IMR-90 (cell line): ENCODE measurements at regions not wholly inside any gene's neighbourhood (a gene's known extent, or its start where the extent isn't known, plus 50 kb on each side); places are given as distances from the start of the nearest gene placed in this dataset.
"Not testable (repeated sequence)": the region's sequence is repeated elsewhere in the genome, so short reads cannot be mapped to it uniquely, and the experiment has no call there.

ENCODE experiments used
- ATAC-seq: fragments of 200-7000 bp; cut with Tn5 transposase; 2 replicates; pipeline ENCODE4 v1.9.1; 2020; ENCODE audit warnings: low read depth, mild to moderate bottlenecking, moderate library complexity
- BruUV-seq: library from RNA; stranded (reverse); fragments of 400-500 nt; replicated peaks from 2 replicates; lab custom pipeline; 2021; lab: Mats Ljungman, UMichigan
- CTCF ChIA-PET: fragments of 300-600 bp; formaldehyde crosslinking; extraction: SDS; loops from one replicate; lab custom pipeline; 2021; ENCODE audit warnings: antibody characterized with exemption; lab: Yijun Ruan, JAX
- POLR2A ChIA-PET: fragments of 300-600 bp; sonication (Branson Sonifier 250); formaldehyde crosslinking; loops from one replicate; lab custom pipeline; 2022; ENCODE audit warnings: antibody characterized with exemption; ENCODE audit not compliant: unreplicated experiment; lab: Charles Lee
- DNase-seq: peaks from one replicate; pipeline ENCODE4 v3.0.0; 2013
- H2AFZ ChIP-seq: replicated peaks from 2 replicates; pipeline ENCODE3; 2013; ENCODE audit warnings: low read length, mild to moderate bottlenecking; ENCODE audit not compliant: poor library complexity
- H2AK5ac ChIP-seq: 2 replicates; pipeline ENCODE4 v1.6.1; 2013; ENCODE audit warnings: low read depth, low read length, inconsistent platforms
- H2AK9ac ChIP-seq: replicated peaks from 2 replicates; pipeline ENCODE3; 2013; ENCODE audit warnings: mild to moderate bottlenecking, low read depth, low read length, moderate library complexity; ENCODE audit not compliant: poor library complexity
- H2BK120ac ChIP-seq: 2 replicates; pipeline ENCODE4 v1.6.1; 2013; ENCODE audit warnings: low read depth, low read length, inconsistent platforms
- H2BK15ac ChIP-seq: 3 replicates; pipeline ENCODE4 v1.6.1; 2013; ENCODE audit warnings: low read depth, low read length, inconsistent platforms
- H2BK20ac ChIP-seq: 2 replicates; pipeline ENCODE4 v1.6.1; 2013; ENCODE audit warnings: low read depth, mild to moderate bottlenecking, inconsistent platforms, low read length, moderate library complexity
- H2BK5ac ChIP-seq: 2 replicates; pipeline ENCODE4 v1.6.1; 2013; ENCODE audit warnings: mild to moderate bottlenecking, low read depth, low read length, inconsistent platforms; ENCODE audit not compliant: poor library complexity, severe bottlenecking
- H3K14ac ChIP-seq: replicated peaks from 2 replicates; pipeline ENCODE4 v1.6.1; 2013; ENCODE audit warnings: low read depth, low read length, inconsistent platforms
- H3K18ac ChIP-seq: 2 replicates; pipeline ENCODE4 v1.6.1; 2013; ENCODE audit warnings: low read depth, low read length, control low read depth
- H3K23ac ChIP-seq: 2 replicates; pipeline ENCODE4 v1.6.1; 2013; ENCODE audit warnings: low read depth, low read length, inconsistent platforms
- H3K27ac ChIP-seq: 2 replicates; pipeline ENCODE4 v1.5.1; 2013; ENCODE audit warnings: mild to moderate bottlenecking, control low read depth, low read length; ENCODE audit not compliant: insufficient read depth
- H3K27me3 ChIP-seq: 2 replicates; pipeline ENCODE4 v1.6.1; 2013; ENCODE audit warnings: low read length; ENCODE audit not compliant: control insufficient read depth, insufficient read depth
- H3K36me3 ChIP-seq: 2 replicates; pipeline ENCODE4 v1.6.1; 2013; ENCODE audit warnings: low read length, mixed read lengths; ENCODE audit not compliant: control insufficient read depth, insufficient read depth
- H3K4ac ChIP-seq: 2 replicates; pipeline ENCODE4 v1.6.1; 2013; ENCODE audit warnings: low read depth, low read length, inconsistent platforms
- H3K4me1 ChIP-seq: 2 replicates; pipeline ENCODE4 v1.6.1; 2013; ENCODE audit warnings: low read length, mixed read lengths; ENCODE audit not compliant: control insufficient read depth, insufficient read depth
- H3K4me2 ChIP-seq: 2 replicates; pipeline ENCODE4 v1.6.1; 2013; ENCODE audit warnings: low read depth, mild to moderate bottlenecking, control low read depth, low read length, moderate library complexity
- H3K4me3 ChIP-seq: 2 replicates; pipeline ENCODE4 v1.5.1; 2013; ENCODE audit warnings: low read depth, mild to moderate bottlenecking, control low read depth, low read length, moderate library complexity; ENCODE audit not compliant: insufficient read depth
- H3K56ac ChIP-seq: 2 replicates; pipeline ENCODE4 v1.6.1; 2013; ENCODE audit warnings: low read length, inconsistent platforms; ENCODE audit not compliant: insufficient read depth; ENCODE audit errors: extremely low read depth
- H3K79me1 ChIP-seq, 2 experiments: 2 replicates each; pipeline ENCODE4 v1.6.1; 2013; ENCODE audit warnings: low read length in 2 of 2, inconsistent platforms in 1 of 2, low read depth in 1 of 2
- H3K9ac ChIP-seq: 2 replicates; pipeline ENCODE4 v1.6.1; 2013; ENCODE audit warnings: low read depth, low read length, control low read depth
- H3K9me1 ChIP-seq: 2 replicates; pipeline ENCODE4 v1.6.1; 2013; ENCODE audit warnings: low read length, inconsistent platforms; ENCODE audit not compliant: insufficient read depth
- H3K9me3 ChIP-seq: 2 replicates; pipeline ENCODE4 v1.6.1; 2013; ENCODE audit warnings: low read length; ENCODE audit not compliant: control insufficient read depth, insufficient read depth
- H4K20me1 ChIP-seq: 2 replicates; pipeline ENCODE4 v1.6.1; 2013; ENCODE audit warnings: low read length, inconsistent platforms; ENCODE audit not compliant: insufficient read depth
- H4K5ac ChIP-seq: 2 replicates; pipeline ENCODE4 v1.6.1; 2013; ENCODE audit warnings: mild to moderate bottlenecking, low read depth, low read length, control low read depth
- H4K8ac ChIP-seq, 2 experiments: 2 replicates each; pipeline ENCODE4 v1.6.1; 2013; ENCODE audit warnings: low read depth in 2 of 2, low read length in 2 of 2, control low read depth in 1 of 2, inconsistent platforms in 1 of 2
- H4K91ac ChIP-seq: 2 replicates; pipeline ENCODE4 v1.6.1; 2013; ENCODE audit warnings: low read depth, low read length, inconsistent platforms; ENCODE audit not compliant: insufficient read depth
- BHLHE40 ChIP-seq: fragments of 150-350 bp; IDR thresholded peaks from 2 replicates; pipeline ENCODE4 v1.6.1; 2016; ENCODE audit warnings: mild to moderate bottlenecking, low read depth, low read length
- MAFK ChIP-seq: IDR thresholded peaks from 2 replicates; pipeline ENCODE4 v1.6.1; 2012; ENCODE audit warnings: low read depth, low read length, improper control_type of control experiment
- POLR2A ChIP-seq: IDR thresholded peaks from 2 replicates; pipeline ENCODE4 v1.6.1; 2012; ENCODE audit warnings: mild to moderate bottlenecking, low read depth, low read length
- RFX5 ChIP-seq: IDR thresholded peaks from 2 replicates; pipeline ENCODE4 v1.8.0; 2012; ENCODE audit warnings: low read depth, mild to moderate bottlenecking, low read length, moderate library complexity
- WGBS, 2 experiments: methylation state at CpG; one replicate each; pipeline versions ENCODE4 v1.1.5 to v1.1.7; 2013; ENCODE audit warnings: missing lambda C conversion rate in 2 of 2; ENCODE audit not compliant: insufficient read length in 1 of 2; ENCODE audit errors: extremely low coverage in 2 of 2; 5-methylcytosine and 5-hydroxymethylcytosine counted together
- dilution Hi-C: fragments of 300-500 bp; cut with HindIII; formaldehyde crosslinking; loops from one replicate; pipeline ENCODE4 v1.14.3; 2018; ENCODE audit warnings: low sequenced_read_pairs; ENCODE audit not compliant: unreplicated experiment
- in situ Hi-C: fragments of 300-500 bp; cut with MboI; formaldehyde crosslinking; loops from 3 replicates; pipeline ENCODE4 v1.14.3; 2019; ENCODE audit warnings: low sequenced_read_pairs, inconsistent platforms, mixed read lengths
- intact Hi-C: fragments of 100-400 bp; cut with micrococcal nuclease; formaldehyde crosslinking; loops from 2 replicates; pipeline ENCODE4 v1.10.0; 2022

- in situ Hi-C loops, result no loop called here
- Histone ChIP-seq H3K14ac (no peak overlapping the region), H3K79me1 (no peaks in the 10 kb centered on the region), H3K4ac (no peak overlapping the region), H3K9ac (no peak overlapping the region), H3K23ac (no peak overlapping the region), H2AFZ (no peak overlapping the region), H2BK15ac (no peak overlapping the region), H4K8ac (no peak overlapping the region), H4K20me1 (no peaks in the 10 kb centered on the region), H3K27ac (no peak overlapping the region), H3K27me3 (no peaks in the 10 kb centered on the region), H4K5ac (no peak overlapping the region), H4K91ac (no peak overlapping the region), H3K4me2 (no peak overlapping the region), H3K56ac (no peak overlapping the region), H3K18ac (no peak overlapping the region), H3K9me1 (no peaks in the 10 kb centered on the region), H3K4me3 (no peak overlapping the region), H3K4me1 (no peaks in the 10 kb centered on the region), H2BK20ac (no peak overlapping the region), H3K9me3 (peaks cover 9% of the 10 kb centered on the region; the same call in 1 of the 2 replicates), H3K36me3 (no peaks in the 10 kb centered on the region), H2BK5ac (no peak overlapping the region), H2AK5ac (no peak overlapping the region), H2AK9ac (no peak overlapping the region), H2BK120ac (no peak overlapping the region)
- TF ChIP-seq BHLHE40 (no peak), POLR2A (no peak), MAFK (peak; percentile 81), RFX5 (no peak)
- ATAC-seq, result no peak
- intact Hi-C loops, result no loop called here
- CTCF ChIA-PET, result no interaction called here
- POLR2A ChIA-PET, result no interaction called here
- no TSS peak for BruUV-seq
- dilution Hi-C loops, result no loop called here
- DNase-seq, result no peak
Measured at GRCh38 chr5:99437986-99438385, 509.2 kb upstream of the CHD1 start.

- DNase-seq, dilution Hi-C loops, H3K14ac ChIP-seq, H2BK15ac ChIP-seq, H3K9me1 ChIP-seq, CTCF ChIA-PET, POLR2A ChIA-PET, H3K56ac ChIP-seq, H2AK5ac ChIP-seq, H3K9me3 ChIP-seq, H3K9ac ChIP-seq, BruUV-seq, in situ Hi-C loops, H2BK120ac ChIP-seq, H3K79me1 ChIP-seq, intact Hi-C loops, H4K5ac ChIP-seq, ATAC-seq, H2BK5ac ChIP-seq, H3K36me3 ChIP-seq, H3K18ac ChIP-seq, H3K4me3 ChIP-seq, H3K23ac ChIP-seq, H2AFZ ChIP-seq, H4K8ac ChIP-seq, H2AK9ac ChIP-seq, H4K91ac ChIP-seq, H3K27ac ChIP-seq, H2BK20ac ChIP-seq, H3K4ac ChIP-seq, H3K27me3 ChIP-seq, H3K4me1 ChIP-seq, H4K20me1 ChIP-seq, H3K4me2 ChIP-seq: not testable (repeated sequence)
- WGBS, 2 experiments, result no CpG with 5 or more reads among the region's 3 CpGs
Measured at GRCh38 chr5:99423396-99423795, 494.6 kb upstream of the CHD1 start.
